COLO829 (cell line): ENCODE measurements at regions not wholly inside any gene's neighbourhood (a gene's known extent, or its start where the extent isn't known, plus 50 kb on each side); places are given as distances from the start of the nearest gene placed in this dataset.

ENCODE experiments used
- DNase-seq: peaks from one replicate; pipeline ENCODE4 v3.0.0; 2012; ENCODE audit warnings: low spot score

GRCh38 chr2:236317938-236318396 is 53.8 kb upstream of the ASB18 start:
- DNase-seq, result no peak

DNA sequence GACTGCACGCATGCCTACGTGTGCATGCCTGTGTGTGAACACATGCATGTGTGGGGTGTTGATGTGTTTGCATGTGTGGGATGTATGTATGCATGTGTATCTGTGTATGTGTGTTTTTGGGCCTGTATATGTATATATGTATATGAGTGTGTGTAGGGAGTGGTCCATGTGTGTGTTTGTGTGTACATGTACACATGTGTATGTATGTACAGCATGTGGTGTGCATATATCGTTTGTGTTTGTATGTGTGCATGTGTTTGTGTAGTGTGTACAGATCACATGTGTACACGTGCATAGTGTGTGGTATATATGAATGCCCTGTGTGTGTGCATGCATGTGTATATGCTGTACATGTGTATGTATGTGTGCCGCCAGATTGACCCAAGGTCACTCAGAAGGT is 54.2 kb upstream of the ASB18 start:
- DNase-seq, result no peak

DNA sequence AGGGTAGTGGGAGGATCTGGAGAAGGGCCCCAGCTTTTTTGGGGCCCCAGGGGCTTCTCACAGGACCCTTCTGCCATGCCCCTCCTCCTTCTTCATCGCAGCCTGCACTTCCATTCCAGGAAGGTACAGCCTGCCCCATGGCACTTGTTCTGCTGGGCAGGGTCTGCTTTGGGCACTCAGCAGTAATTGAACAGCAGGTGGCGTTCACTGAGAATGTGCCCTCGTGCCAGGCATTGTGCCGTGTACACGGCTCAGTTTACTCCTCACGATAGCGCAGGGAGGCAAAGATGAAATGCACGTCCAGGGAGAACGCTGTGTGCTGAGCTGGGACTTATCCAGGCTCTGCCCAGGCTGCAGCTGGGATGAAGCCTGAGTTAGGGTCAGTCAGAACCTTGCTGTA is 54.8 kb upstream of the ASB18 start:
- DNase-seq, result no peak

DNA sequence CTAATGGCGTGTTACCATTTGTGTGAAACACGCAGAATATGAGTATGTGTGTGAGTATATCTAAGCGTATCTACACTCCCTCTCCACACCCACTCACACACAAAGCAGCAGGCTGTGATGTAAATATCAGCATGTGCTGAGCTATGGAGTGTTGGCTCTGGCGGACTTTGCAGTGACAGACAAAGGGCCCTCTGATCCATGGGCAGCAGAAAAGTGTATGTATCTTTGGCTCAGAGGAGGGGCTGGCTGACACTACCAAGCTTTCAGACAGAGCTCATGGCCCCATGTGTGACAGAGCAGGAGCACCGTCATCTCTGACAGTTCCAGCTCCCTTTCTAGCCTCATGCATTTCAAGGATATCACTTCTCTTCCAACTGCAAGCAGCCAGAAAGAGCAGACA is 57.2 kb upstream of the ASB18 start:
- no peak for DNase-seq

- DNase-seq, result no peak
These were observed 69.4 kb upstream of the ASB18 start for GRCh38 chr2:236333417-236334121.

DNA sequence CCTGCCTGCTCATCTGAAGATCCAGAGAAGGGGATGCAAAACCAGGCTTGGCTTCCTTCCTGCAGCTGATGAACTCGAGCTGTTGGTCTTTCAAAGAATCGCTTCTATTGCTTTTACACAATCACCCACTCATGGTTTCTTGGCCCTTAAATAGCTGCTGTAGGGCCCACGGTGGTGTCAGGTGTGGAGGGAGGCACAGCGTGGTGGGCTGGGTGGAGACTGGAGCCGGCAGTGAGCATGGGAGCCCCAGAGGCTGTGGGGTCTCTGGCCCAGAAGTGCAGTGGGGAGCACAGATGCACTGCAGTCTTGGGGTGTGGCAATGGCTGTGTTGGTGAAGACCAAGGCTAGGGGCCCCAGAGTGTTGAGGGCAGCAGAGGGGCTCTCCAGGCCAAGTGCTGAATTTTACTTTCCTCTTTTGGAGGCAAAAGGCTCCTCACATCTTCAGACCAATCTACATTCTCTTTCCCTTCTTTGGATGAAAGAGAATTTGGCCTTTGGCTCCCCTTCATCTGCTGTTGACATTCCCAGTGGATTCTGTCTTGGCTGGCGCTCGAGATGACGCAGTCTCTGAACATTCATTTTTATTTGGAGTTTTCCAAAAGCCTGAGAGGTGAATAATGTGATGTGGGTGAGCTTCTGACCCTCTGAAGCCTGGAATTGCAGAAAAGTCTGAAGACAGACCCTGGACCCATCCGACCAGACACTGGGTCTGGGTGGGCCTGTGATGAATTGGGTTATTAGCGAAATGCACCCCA is 70.1 kb upstream of the ASB18 start:
- no peak for DNase-seq

- no peak for DNase-seq
These were observed 71.7 kb upstream of the ASB18 start for GRCh38 chr2:236335696-236336574.

DNA sequence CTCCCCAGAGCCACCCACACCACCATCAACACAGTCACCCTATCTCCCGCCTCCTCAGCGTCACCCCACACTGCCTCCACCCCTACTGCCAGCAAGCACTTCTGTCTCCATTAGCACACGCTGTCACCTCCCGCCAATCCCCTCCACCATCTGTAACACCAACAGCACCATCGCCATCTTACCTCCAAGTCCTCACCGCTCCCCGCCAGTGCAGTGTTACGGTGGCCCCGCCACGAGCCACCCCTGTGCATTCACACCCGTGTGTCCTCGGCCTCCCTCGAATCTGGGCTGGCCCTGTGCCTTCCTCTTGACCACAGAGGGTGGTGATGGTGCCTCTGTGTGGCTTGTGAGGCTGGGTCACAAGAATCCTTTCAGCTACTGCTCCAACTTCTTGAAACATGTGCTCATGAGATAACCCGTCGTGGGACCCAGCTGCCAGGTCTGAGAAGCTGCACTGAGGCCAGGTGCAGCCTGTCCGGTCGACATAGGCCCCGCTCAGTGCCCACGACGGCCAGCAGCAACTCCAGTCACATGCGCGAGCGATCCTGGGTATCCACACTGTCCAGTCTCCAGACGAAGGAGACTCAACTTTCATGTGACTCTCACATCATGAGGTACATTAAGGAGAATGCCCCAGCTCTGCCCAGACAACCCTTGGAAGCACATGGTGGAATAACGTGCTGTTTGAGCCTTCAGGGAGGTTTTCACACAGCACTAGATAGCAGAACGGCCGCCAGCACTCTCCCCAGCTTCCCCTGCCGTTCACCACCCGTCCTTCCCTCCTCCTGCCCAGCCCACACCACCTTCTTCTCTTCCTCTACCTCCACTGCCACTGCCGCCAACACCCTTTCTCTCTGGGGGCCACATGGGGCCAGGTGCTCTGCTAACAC is 72.6 kb upstream of the ASB18 start:
- DNase-seq, result no peak

DNA sequence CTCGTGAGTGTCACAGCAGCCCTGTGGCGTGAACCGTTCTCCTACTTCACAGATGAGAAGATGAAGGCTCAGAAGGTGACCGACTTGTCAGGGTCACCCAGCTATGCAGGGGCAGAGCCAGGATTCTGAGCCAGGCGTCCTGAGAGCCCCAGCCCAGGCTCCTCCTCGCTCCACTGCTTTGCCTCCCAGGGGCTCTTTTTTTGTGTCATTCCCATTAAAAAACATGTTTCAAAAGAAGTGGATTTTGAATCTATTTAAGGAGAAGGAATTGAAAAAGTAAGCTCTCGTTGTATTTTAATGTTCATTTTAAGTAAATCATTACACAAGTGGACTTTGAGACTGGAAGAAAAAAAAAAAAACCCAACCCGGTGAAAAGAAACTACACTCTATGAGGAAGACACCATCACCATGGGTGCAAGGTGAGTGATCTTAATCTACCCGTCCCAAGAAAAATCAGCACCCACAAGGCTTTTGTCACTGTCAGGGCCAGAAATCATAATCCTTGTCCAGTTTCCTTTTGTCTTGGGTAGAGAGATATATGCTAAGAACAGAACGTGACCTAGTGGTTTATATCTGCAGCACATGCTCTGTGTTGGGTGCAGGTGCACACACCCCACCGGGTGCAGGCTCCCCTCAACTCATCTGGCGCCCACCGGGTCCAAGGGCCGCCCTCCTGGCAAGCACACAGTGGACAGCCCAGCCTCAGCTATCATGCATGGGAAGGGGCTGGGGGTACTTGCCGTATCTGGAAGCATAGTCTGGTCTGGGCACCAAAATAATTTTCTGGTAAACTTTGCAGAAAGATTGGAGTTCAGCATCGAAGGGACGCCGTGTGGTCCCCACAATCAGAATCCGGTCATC is 73.5 kb upstream of the ASB18 start:
- no peak for DNase-seq

DNA sequence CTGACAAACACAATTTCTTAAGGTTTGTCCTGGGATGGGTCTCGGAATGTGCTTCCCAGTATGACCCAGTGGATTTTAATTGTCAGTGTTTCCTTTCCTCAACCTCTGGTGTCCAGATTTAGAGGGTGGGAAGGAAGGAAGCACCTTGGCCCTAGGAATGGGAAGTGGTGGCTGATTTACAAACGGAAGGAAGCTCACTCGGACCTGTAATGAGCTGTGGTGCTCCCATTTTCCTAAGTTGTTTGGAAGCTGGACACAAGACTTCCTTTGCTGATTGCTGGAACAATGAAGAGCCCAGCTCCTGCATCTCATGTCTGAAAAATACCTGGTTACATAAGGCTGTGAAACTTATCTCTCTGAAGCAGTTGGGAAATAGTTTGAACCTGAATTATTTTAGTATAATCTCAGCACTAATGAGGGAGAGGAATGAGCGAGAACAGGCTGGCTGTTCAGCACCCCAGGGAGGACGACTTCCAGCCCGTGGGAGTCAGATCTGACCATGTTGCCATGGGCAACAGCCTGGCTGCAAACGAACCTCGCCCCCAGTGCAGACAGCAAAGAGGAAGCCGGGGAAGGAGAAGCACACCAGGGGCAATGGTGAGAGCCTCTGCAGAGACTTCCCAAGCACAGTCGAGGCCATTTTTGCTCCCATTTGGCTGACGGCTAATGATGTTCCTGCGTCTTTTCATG is 74.4 kb upstream of the ASB18 start:
- DNase-seq, result no peak

- DNase-seq, result no peak
These were observed 76.0 kb upstream of the ASB18 start for GRCh38 chr2:236340251-236340650.

GRCh38 chr2:236341067-236341466 is 76.9 kb upstream of the ASB18 start:
- no peak for DNase-seq

DNA sequence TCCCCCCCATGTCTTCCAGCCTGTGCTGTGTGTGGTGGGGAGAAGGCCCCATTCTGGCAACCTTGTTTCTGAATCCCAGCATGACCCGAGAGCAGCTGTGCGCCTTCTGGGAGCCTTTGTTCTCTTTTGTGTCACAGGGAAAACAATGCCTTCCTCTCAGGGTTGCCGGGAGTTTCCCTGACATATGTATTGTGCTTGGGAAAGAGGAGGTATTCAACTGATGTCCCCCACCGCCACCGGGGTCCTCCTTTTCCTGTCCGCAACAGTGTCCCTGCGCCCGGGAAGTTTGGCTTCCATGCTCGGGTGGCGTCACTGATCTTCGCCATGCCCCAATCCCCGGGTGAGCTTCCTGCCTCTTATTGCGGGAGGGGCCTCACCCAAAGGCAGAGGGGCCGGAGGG is 77.5 kb upstream of the ASB18 start:
- DNase-seq, result no peak

DNA sequence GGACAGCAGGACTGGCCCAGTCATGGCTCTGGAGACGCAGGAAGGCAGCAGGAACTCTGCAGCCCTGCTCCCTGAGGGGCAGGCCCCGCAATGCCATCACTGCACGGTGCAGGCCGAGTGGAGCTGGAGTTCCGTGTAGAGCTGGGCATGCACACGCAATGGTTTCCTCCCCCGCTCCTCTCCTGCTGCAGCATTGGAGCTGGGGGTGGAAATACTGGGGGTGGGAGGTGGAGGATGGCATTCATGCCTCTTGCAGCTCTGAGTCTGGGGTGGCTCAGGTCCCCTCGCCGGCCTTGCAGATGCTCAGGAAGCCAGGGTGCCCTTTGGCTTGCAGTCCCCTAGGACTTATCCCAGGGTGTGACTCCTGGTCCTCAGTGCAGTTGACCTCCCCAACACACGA is 78.3 kb upstream of the ASB18 start:
- no peak for DNase-seq

GRCh38 chr2:236342951-236343350 is 78.7 kb upstream of the ASB18 start:
- DNase-seq, result no peak

DNA sequence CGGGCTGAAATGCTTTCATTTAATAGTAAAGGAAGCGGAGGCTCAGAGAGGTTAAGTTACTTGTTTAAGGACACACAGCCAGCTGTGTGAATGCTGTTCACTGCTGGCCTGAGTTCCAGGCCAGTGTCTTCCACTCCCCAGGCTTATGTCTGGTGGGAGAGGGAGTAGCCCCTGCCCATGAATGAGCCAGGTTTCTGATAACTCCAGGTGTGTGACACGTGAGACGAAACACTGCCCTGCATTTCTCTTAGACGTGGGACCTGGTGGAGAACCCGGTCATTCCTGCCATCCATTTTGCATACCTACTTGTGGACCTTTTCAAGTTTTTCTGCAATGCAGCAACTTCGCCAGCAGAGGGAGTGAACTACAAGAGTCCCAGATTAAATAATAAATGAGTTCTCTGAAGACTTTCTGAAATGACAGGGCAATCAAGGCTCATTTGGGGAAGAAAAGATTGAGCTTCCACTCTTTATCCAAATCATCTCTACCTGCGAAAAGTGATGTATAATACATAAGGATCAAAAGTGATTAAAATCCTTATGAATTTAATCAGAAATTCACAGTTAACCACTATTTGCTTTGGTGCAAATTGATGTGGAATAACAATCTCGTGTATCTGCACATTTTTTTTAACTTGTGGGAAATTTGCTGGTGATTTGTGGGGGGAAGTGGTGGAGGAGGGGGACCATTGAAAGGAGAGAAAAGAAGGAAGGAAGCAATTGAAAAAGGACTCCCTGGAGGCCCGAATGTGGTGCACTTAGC is 79.4 kb upstream of the ASB18 start:
- DNase-seq, result peak; percentile 42

DNA sequence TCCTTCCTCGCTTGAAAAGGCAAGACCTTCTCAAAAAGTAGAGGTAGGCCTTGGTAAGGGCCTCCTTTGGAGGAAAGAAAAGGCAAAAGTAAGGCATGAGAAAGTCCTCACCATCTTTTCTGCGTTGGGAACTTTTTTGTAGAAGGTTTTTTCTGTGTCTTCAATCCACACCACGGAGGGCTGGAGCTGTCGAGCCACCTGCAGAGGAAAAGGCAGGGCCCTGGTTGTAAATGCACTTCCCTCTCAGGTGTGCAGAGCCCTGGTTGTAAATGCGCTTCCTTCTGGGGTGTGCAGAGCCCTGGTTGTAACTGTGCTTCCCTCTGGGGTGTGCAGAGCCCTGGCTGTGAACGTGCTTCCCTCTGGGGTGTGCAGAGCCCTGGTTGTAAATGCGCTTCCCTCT is 80.2 kb upstream of the ASB18 start:
- no peak for DNase-seq

DNA sequence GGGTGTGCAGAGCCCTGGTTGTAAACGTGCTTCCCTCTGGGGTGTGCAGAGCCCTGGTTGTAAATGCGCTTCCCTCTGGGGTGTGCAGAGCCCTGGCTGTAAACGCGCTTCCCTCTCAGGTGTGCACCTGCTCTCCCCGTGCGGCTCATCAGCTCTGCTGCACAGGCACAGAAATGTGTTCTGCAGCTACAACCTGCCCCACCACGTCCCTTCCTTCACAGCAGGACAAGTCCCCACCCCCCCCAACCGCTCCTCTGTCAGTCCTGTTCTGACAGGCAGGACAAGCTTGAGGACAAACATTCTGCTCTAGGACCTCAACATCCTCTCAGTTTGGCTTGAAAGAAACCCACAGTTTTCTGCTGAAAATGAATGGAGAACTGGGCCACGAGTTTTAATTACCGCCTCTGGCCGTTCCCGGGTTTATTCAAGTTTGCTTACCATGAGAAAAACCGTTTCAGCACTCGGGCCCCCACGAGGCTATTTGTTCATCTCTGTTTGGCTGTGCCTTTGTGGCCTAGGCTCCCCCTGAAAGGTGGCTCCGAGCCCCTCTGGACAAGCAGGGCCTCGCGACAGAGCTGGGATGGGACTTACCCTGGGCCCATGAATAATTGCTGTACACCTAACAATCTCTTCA is 81.0 kb upstream of the ASB18 start:
- DNase-seq, result no peak

DNA sequence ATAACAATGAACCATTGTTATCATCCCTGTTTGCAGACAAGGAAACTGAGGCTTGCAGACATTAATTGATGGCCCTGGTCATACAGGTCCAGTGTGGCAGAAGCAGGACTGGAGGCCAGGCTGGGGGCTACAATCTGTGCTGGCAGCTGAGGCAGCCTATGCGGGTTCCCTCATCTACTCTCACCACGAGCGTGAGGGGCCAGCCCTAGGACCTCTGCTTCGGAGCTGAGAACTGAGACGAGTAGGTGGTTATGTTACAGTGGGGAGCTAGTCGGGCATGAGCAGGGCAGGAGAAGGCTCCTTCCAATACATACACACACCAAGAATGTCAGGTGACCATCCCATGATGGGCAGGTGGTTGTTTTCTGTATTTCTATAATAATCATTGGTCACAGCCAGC is 82.2 kb upstream of the ASB18 start:
- no peak for DNase-seq
